G401 (cell line): ENCODE measurements at regions not wholly inside any gene's neighbourhood (a gene's known extent, or its start where the extent isn't known, plus 50 kb on each side); places are given as distances from the start of the nearest gene placed in this dataset.

Source experiments
- DNase-seq: peaks from one replicate; pipeline ENCODE4 v3.0.0-alpha.2; 2015; ENCODE audit warnings: low spot score
- in situ Hi-C: cut with HindIII; loops from 2 replicates; pipeline ENCODE4 v1.10.0; 2016; ENCODE audit warnings: low sequenced_read_pairs, mixed read lengths

DNA sequence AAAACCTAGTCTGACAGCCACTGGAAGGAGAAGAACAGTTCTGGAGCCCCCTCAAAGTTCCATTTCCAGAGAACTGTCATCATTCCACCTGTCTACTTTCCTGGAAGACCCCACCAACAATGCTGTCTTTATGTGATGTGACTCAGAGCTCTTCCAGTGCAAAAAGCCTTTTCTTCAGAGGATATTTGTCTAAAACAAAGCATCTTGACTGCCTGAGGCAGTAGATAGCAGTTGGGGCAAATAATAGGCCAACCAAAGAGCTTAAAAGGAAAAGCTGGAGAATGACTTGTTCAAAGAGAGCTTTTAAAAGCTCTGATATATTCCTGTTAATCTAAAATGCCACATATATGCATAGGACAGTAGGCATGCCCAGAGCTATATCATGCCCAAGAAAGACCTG is 62.6 kb downstream of the MIS18A start:
- DNase-seq = no peak
- in situ Hi-C loops = no loop called here

DNA sequence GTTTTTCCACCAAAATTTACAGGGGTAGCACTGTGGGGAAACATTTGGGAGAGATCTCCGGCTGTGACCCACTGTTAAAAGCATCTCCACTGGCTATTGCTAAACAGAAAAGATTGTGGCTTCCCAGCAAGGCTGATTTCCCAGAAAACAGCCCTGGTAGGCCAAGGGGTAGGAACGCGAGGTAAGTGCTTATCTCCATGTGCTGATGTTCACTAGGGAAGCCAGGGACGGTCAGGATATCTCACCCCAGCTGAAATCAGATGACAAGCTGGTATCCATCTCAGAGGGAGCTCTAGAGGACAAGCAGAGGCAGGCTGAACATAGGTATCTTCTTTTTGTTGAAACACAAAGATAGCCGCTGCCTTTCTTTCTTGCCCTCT is 63.6 kb downstream of the MIS18A start:
- in situ Hi-C loops = no loop called here
- no peak for DNase-seq

DNA sequence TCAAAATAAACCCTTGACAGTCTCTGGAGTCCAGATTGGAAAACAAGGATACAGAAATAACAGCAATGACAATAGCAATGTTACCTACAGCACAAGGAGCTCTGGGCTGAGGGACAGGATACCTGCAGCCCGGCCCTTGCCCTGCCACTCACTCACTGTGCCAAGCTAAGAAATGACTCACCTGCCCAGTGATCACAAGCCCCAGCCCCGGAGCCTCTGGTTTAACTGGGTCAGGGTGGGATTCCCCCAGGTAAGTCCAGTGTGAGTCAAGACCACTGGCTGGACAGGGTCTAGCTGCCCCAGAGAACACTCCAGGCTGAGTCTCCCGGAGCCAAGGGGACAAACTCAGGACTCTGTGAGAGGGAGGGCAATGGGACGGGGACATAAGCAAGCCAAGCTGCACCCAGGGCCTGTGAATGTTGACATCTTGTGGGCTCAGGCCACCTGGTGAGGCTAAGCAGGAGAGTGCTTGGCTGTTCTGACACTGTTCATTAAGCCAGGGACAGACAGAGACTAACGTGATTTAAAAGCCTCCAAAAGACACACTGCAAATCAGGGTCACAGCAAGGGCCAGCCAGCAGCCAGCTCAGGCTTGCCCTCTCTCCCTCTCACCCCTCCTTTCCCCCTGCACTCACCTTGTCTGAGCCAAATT is 64.1 kb downstream of the MIS18A start:
- DNase-seq = no peak
- in situ Hi-C loops = no loop called here

DNA sequence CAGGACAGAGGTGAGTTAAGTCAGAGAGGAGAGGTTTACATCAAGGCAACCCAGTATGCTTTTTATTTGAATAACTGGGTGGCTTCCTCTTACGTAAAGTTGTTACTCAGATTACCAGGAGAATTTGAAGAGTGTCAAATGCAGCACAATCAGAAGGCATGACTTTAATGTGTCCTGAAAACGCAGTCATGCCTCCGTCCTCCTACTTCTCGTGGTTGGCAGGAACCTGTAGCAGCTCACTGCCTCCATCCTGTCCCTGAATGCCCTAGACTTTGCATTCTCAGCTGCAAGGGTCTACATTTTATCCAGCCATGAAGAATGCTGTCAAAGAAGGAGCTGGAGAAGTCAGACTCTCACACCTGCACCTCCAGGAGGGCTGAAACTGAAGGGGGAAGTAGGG is 66.7 kb downstream of the MIS18A start:
- in situ Hi-C loops = no loop called here
- DNase-seq = no peak

DNA sequence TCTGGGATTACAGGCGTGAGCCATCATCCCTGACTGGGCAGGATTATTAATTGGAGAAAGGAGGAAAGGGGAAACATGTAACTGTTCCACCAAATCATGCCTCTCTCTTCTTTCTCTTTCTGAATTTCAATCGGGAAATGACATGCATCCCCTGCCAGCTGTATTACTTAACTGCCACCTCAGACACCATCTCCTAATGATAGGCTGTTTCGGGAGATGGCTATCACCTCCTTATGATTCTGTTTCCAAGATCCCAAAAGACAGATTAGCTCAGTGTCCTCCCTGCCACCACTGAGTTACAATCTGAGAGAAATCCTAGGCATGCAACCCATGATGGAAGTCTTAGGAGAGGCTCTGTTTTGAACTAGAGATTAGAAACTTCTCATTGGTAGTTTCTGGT is 67.5 kb downstream of the MIS18A start:
- in situ Hi-C loops = no loop called here

DNA sequence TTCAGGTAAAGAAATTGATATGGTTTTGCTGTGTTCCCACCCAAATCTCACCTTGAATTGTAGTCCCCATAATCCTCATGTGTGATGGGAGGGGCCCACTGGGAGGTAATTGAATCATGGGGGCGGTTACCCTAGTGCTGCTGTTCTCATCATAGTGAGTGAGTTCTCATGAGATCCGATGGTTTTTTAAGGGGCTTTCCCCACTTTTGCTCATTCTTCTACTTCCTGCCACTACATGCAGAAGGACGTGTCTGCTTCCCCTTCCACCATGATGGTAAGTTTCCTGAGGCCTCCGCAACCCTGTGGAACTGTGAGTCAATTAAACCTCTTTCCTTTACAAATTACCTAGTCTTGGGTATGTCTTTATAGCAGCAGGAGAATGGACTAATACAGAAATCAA is 69.3 kb downstream of the MIS18A start:
- in situ Hi-C loops = no loop called here
- no peak for DNase-seq

More for the DNA sequence above, 67.5 kb downstream of the MIS18A start:
- DNase-seq = no peak

DNA sequence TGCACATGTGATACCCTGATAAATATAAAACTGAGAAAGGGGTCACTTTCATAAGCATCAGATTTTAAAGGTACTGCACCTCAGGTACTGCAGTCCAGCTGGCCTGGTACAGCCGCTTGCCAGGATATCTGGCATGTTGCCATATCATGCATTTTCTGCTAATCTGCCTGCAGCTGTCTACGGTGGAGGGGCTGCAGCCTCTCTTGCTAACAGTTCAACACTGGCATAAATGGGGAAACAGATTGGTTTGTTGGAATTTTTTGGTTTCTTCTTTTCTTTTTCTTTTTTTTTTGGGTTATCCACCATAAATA is 71.5 kb downstream of the MIS18A start:
- DNase-seq = no peak
- in situ Hi-C loops = no loop called here

DNA sequence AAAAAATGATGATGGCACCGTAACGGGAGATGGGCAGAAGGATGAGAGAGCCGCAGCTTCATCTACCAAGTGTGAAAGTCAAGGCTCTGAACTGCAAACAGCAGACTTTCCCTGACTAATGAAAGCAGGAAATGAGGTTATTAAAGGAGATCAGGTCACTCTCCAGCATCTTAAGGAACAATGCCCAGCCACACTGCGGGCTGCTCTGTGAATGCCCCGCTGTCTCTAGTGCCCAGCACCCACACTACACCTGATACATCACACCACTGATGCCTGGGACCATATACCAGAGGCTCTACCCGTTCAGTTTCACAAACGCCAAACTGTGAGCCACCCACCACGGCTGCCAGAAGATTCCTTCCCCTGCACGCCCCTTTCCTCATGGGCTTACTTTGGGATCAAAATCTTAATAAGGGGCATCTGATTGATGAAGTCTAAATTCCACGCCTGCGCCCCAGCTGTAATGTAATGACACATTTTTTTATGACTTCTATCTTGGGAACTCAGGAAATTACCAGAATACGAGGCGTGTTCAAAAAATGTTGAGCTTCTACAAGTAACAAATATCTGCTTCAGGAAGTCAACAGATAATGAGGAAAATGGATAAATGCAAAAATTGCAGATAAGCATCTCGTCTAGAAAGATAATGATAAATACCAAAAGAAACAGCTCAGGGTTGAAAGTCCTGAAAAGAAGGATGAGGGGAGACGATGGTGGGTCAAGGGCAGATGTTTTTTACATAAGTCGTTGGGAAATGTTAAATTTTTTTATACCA is 72.0 kb downstream of the MIS18A start:
- no peak for DNase-seq
- in situ Hi-C loops = no loop called here

DNA sequence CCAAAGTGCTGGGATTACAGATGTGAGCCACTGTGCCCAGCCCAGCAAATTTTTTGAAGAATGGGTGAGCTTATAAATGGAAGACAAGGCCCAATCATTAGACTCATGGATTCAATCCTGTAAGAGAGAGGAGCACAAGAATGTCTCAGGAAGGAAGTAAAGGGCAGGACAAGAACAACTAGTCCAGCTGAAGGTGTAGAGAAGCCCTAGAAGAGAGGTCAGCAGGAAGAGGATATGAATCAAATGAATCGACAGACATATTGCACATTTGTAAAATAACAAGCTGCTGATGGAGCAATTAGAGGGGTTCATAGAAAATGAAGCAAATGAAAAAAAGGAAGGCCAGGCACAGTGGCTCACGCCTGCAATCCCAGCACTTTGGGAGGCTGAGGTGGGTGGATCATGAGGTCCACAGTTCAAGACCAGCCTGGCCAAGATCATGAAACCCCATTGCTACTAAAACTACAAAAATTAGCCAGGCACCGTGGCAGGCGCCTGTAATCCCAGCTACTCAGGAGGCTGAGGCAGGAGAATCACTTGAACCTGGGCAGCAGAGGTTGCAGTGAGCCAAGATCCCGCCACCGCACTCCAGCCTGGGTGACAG is 74.9 kb downstream of the MIS18A start:
- in situ Hi-C loops = no loop called here
- no peak for DNase-seq

DNA sequence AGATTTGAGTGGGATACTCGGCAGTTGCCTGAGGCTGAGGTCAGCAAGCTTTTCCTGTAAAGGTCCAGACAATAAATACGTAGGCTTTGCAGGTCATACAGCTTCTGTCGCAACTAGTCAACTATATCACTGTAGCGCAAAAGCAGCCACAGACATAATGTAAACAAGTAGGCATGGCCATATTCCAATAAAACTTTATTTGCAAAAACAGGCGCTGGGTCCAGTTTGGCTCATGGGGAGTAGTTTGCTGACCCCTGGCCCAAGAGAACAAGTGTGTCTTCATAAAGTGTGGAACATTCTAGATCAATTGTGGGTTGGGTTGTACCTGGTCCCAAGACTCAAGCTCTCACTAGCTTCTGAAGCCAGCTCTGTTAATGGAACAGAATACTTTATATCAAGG is 78.8 kb downstream of the MIS18A start:
- no peak for DNase-seq
- in situ Hi-C loops = no loop called here

DNA sequence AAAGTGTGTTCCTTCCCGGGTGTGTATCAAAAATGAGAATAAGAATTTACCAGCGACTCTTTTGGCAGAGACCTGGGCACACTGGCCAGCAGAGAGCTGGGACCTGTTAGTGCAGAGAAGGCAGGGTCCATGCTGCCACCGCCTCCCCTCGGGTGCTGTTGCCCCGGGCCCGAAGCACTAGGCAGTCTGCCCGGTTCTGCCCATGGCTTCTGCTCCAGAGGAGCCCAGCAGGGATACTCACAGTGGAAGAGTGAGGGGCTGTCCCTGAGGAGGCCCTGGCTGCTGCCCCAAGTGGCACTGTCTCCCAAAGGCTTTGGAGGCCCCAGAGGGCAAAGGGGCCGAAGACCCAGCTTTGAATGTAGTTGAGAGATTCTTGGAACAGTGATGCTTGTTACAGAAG is 80.5 kb downstream of the MIS18A start:
- DNase-seq = no peak
- in situ Hi-C loops = no loop called here

DNA sequence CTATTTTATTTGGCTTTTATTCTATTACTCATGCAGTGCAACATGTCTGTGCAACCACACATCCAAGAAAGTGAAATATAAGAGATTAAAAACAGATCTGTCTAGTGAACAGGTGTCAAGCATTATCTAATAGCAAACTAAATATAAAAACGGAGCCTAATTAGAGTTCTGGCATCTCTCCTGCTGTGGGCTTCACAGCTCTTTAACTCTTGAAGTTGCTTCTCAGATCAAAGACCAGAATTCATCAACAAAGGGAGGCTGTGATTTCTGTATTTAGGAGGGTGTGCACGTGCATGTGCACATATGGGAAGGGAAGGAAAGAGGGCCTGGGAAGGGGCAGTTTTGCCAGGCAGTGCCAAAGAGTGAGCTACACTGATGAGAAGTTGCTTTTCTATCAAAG is 81.0 kb downstream of the MIS18A start:
- in situ Hi-C loops = no loop called here
- no peak for DNase-seq

DNA sequence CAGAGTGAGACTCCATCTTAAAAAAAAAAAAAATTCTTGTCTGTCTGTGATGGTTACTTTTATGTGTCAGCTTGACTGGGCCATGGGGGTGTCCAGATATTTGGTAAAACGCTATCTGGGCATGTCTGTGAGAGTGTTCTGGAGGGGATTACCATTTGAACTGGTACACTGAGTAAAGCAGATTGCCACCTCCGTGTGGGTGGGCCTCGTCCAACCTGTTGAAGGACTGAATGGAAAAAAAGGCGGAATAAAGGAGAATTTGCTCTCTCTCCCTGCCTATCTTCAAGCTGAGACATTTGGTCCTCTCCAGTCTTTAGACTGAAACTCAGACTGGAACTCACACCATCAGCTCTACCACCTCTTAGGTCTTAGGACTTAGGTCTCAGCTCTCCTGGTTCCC is 82.8 kb downstream of the MIS18A start:
- no peak for DNase-seq
- in situ Hi-C loops = no loop called here

DNA sequence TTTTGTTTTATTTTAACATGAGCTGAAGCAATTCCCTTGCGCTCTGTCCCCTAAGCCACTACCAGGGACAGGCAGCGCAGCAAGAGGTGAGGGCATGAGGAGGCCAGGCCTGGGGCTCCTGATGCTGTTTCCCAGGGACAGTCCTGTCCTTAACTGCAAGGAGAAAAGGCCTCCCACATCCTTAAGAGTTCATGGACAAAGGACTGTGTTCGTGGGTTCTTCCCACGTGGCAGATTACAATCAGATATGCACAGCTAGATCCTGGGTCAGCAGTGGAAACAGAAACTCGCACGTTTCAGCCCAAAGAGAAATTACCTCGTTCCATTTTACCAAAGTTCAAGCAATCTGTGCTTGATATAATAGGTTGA is 85.8 kb downstream of the MIS18A start:
- DNase-seq = no peak

DNA sequence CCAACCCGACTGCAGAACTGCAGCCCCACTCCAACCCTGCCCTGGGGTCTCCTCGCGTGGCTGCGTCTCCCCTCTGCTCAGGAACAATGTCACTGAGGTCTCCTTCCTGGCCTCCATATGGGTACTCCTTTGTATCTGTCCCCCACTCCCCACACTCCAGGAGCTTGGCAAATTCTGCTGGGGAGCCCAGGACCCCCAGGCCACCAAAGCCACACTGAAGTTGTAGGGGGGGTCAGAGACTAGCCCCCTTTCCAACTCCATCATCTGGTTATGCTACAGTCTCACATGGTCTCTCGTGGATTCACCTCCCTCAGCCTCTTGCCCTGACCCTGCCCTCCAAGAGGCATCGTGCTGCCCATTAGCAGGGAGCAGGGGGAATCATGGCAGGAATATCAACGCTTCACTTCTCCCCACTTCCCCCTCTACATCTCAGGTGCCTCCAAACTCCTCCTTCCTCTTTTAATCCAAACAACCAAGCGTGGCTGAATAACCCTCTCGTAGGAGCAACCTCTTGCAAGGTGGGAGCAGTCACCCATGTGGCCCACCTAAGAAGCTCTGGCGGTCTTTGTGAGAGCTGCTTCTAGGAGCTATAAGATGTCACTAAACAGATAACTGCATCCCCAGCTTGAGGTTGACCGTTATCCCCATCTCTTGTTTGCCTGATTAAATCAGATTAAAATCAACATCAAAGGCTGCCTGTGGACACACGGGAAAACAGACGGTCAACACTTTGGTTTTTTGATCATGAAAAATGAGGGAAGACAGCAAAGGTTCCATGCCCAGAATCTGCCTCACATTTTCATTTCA is 86.4 kb downstream of the MIS18A start:
- in situ Hi-C loops = no loop called here
- DNase-seq = no peak

More for the DNA sequence above, 85.8 kb downstream of the MIS18A start:
- in situ Hi-C loops = no loop called here

DNA sequence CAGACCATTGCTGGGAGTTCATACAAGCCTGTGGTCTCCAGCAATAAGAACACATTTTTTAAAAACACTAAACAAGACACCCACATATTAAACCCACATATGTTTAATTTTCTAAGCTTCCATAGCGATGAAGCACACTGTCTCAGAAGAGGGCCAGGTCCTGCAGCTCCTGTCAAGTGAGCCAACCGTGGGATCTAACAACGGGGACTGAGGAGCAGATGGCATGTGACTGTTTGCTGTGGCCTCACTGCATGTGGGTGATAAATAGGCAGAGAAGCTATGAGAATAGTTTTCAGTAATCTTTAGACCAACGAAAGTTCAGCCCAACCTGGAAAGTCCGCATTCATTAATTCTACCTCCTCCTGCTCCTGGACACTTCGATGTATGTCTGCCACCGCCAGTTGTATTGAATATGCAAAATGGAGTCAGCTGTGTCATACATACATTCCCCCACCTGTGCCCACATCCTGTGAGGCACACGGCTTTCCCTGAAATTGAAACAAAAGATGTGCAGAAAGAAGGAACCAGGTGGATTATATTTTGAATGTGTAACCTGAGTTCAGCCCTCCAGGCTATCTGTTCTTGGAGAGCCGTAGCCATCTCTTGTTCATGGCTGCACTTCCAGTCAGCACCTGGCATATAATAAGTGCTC is 88.2 kb downstream of the MIS18A start:
- DNase-seq = peak; percentile 70
- in situ Hi-C loops = no loop called here

DNA sequence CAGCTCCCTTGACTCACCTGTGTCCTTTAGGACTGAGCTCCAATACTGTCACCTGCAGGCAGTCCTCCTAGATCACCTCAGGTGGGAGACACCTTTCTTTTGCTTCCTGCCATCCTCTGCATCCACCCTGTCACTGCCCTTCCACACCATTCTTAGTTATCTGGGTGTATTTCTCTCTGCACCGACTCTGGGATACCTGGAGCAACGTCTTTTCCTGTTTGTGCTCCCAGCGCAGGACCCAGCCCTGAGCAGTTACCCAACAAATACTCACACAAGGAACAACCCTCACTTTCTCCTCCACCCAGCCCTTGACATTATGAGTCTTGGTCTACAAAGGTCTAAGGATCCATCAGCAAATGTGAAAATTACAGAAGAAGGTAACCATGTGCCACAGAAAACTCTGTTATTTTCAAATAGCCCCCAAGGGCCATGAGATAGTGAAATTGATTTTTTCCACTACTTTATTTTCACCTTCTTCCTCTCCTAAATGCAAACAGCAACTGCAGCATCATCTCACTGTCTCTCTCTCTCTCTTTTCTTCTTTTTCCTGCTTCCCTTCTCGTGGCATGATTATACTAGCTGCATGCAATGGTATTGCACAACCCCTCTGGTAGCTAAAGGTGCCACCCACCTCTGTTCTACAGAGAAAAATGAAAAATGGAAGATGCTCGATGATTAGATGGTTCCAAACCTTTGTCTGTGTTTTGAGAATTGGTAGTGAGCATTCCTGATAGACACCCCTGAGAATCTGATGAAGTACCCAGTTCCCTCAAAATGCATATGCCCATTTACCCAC is 89.0 kb downstream of the MIS18A start:
- no peak for DNase-seq
- in situ Hi-C loops = no loop called here

DNA sequence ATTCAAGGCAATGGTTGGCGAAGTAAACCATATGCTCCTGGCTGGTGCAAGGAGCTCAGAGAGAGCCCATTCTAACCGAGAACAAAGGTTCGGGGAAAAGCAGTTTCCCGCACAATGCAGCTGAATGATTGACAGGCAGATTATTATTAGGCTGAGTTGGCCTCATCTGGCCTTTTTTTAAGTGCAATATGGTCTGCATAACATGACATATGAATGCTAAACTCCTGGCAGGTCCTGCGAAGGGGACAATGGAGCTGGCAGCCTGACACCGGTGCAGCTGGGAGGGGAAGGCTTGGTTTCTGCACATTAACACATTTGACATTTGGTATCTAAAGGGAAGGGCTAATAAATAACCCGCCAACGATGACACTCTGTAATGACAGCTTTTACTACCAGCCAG is 92.0 kb downstream of the MIS18A start:
- in situ Hi-C loops = no loop called here
- DNase-seq = peak; percentile 27

DNA sequence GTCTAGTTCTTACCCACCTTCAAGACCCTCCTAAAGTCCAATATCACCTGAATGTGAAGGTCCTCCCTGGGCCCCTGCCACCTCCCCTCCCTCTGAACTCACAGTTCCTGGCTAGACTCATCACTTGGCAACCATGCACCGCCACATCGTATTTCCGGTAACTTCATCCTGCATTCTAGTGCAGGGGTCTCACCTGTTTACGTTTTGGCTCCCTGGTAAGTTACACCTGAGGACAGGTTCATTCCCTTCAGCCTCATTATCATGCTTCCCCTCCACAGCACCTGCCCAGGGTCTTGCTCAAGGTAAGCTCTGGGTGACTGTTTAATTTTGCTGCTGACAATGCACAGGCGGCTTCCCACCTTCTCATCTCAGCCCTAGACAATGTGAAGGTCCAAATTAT is 93.1 kb downstream of the MIS18A start:
- in situ Hi-C loops = no loop called here

More for the DNA sequence above, 93.1 kb downstream of the MIS18A start:
- DNase-seq = no peak
